Spleen (tissue), 11 donors: ENCODE measurements at regions not wholly inside any gene's neighbourhood (a gene's known extent, or its start where the extent isn't known, plus 50 kb on each side); places are given as distances from the start of the nearest gene placed in this dataset.
A peak's percentile ranks its signal among the peaks of the same experiment; 100 is the strongest.
"Not testable (repeated sequence)": the region's sequence is repeated elsewhere in the genome, so short reads cannot be mapped to it uniquely, and the experiment has no call there.

Experiments
- DNase-seq: peaks from one replicate; pipeline ENCODE4 v3.0.0-alpha.2; 2020
- H3K27ac ChIP-seq, 8 donors: fragments of 200-600 bp; sonication (generic) in 7 of 8; 1 replicate in 4 of 8; 2 replicates in 4 of 8; pipeline versions ENCODE4 v1.5.0 to v1.8.0; 2016 to 2021; ENCODE audit warnings: inconsistent platforms in 4 of 8, mild to moderate bottlenecking in 4 of 8, moderate library complexity in 1 of 8
- H3K27me3 ChIP-seq, 7 donors: fragments of 200-600 bp; sonication (generic) in 6 of 7; replicated peaks in 1 of 7; 1 replicate in 4 of 7; 2 replicates in 3 of 7; pipeline versions ENCODE4 v1.5.0 to v1.8.0; 2016 to 2021; ENCODE audit warnings: inconsistent platforms in 3 of 7, mild to moderate bottlenecking in 1 of 7
- H3K36me3 ChIP-seq, 6 donors: fragments of 200-600 bp; sonication (generic) in 5 of 6; 1 replicate in 4 of 6; 2 replicates in 2 of 6; pipeline versions ENCODE4 v1.5.0 to v1.8.0; 2016 to 2021; ENCODE audit warnings: inconsistent platforms in 2 of 6
- H3K4me1 ChIP-seq, 6 donors: fragments of 200-600 bp; sonication (generic) in 5 of 6; 1 replicate in 3 of 6; 2 replicates in 3 of 6; pipeline versions ENCODE4 v1.5.0 to v1.8.0; 2016 to 2021; ENCODE audit warnings: inconsistent platforms in 3 of 6
- H3K4me3 ChIP-seq, 8 donors: fragments of 200-600 bp; sonication (generic) in 7 of 8; 1 replicate in 4 of 8; 2 replicates in 4 of 8; pipeline versions ENCODE4 v1.5.0 to v1.8.0; 2016 to 2021; ENCODE audit warnings: inconsistent platforms in 4 of 8, mild to moderate bottlenecking in 4 of 8, moderate library complexity in 2 of 8
- H3K9me3 ChIP-seq, 8 donors: fragments of 200-600 bp; sonication (generic) in 7 of 8; 1 replicate in 4 of 8; 2 replicates in 4 of 8; pipeline versions ENCODE4 v1.5.0 to v1.8.0; 2016 to 2021; ENCODE audit warnings: inconsistent platforms in 4 of 8
- CTCF ChIP-seq, 11 experiments: fragments of 200-600 bp in 7 of 11; fragments of 450-650 bp in 4 of 11; sonication (generic) in 4 of 11; IDR thresholded peaks in 8 of 11; conservative IDR thresholded peaks in 3 of 11; 1 replicate in 7 of 11; 2 replicates in 4 of 11; pipeline versions ENCODE4 v1.4.0 to v1.8.0; 2016 to 2021; ENCODE audit warnings: antibody characterized with exemption in 11 of 11, inconsistent platforms in 4 of 11, mild to moderate bottlenecking in 1 of 11
- POLR2A ChIP-seq, 3 donors: fragments of 450-650 bp; IDR thresholded peaks; one replicate each; pipeline ENCODE4 v1.5.1; 2017; ENCODE audit warnings: antibody characterized with exemption in 3 of 3, mild to moderate bottlenecking in 1 of 3
- POLR2AphosphoS5 ChIP-seq, 3 donors: sonication (generic); formaldehyde crosslinking; IDR thresholded peaks; one replicate each; pipeline ENCODE4 v1.5.1; 2017; ENCODE audit warnings: antibody characterized with exemption in 3 of 3
- WGBS, 5 donors: extraction: QIAGEN DNeasy Blood & Tissue Kit in 3 of 5; methylation state at CpG; one replicate each; pipeline versions ENCODE4 v1.1.5 to v1.1.7; 2013 to 2018; 5-methylcytosine and 5-hydroxymethylcytosine counted together
- intact Hi-C: fragments of 100-400 bp; cut with DNase I; formaldehyde crosslinking; loops from one replicate; pipeline ENCODE4 v1.15.0; 2023; ENCODE audit warnings: low total_unique reads
- donor health status: healthy with polysubstance abuse.
- donor health status: DM: no; HTN: no; CAD: no; lungs with moderate emphysema.
- donor health status: DM: no; HTN: no; CAD: no.
- donor health status: Bipolar disorder and iron deficiency.
- donor health status: healthy.
- donor health status: DM: no; HTN: no; CAD: no.
- donor health status: DM: yes; HTN: yes; CAD: no.

GRCh38 chr4:30028826-30029225, 691.3 kb upstream of the PCDH7 start:
- Histone ChIP-seq H3K27me3 (no peaks in the 10 kb centered on the region), H3K4me1 (no peaks in the 10 kb centered on the region), H3K9me3 (no peaks in the 10 kb centered on the region), H3K4me3 (no peak overlapping the region), H3K27ac (no peak overlapping the region), H3K36me3 (no peaks in the 10 kb centered on the region)
- TF ChIP-seq CTCF (IDR thresholded peaks at IDR 0.05 in 8 of 11, conservative IDR thresholded peaks at IDR 0.05 in 3 of 11) (no peak), POLR2AphosphoS5 (IDR thresholded peaks at IDR 0.05) (peak in 1 of 3 donors; percentile 20), POLR2A (IDR thresholded peaks at IDR 0.05) (no peak)
- intact Hi-C loops, result no loop called here
- no peak for DNase-seq

DNA sequence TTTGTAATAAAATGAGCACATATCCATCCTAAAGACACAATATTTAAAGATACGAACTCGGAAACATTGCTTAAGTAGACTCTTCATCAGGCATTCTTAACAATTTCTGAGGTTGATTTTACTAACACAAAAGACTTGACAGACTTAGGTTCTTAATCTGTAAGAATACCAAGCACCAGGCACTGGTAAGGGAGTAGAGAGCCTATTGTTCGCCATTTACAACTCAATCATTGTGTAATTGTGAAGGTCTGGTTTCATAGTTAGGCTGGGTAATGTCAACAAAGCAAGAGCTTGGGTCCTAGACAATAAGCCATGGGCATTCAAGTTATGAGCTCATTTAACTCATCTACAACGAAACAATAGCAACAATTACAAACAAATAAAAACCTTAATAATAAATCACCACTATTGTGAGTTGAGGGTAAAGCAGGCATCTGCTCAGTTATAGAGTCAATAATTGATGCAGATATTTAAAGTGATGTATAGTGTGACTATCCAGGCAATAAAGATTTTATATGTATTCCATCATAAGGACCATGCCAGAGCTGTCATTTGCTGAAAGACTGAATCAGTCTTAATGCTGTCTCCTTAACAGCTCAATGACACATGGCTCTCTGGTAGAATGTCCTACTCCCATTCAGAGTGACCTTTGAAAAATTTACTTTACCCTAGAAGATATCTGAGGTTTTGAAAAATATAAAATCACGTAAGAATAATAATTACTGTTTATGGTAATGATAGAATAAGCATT, 664.0 kb upstream of the PCDH7 start:
- no peak overlapping the region for H3K4me3 ChIP-seq
- intact Hi-C loops, result no loop called here
- no peaks in the 10 kb centered on the region for H3K36me3 ChIP-seq
- no peaks in the 10 kb centered on the region for H3K27me3 ChIP-seq
- DNase-seq, result no peak
- H3K4me1 ChIP-seq, result no peaks in the 10 kb centered on the region
- 77 to 86% (median 81%) methylated on average over 5 of the region's 5 CpGs for WGBS, 5 donors
- TF ChIP-seq POLR2A (IDR thresholded peaks at IDR 0.05) (no peak), CTCF (IDR thresholded peaks at IDR 0.05 in 8 of 11, conservative IDR thresholded peaks at IDR 0.05 in 3 of 11) (no peak), POLR2AphosphoS5 (IDR thresholded peaks at IDR 0.05) (no peak)
- H3K27ac ChIP-seq, result no peak overlapping the region
- no peaks in the 10 kb centered on the region for H3K9me3 ChIP-seq

DNA sequence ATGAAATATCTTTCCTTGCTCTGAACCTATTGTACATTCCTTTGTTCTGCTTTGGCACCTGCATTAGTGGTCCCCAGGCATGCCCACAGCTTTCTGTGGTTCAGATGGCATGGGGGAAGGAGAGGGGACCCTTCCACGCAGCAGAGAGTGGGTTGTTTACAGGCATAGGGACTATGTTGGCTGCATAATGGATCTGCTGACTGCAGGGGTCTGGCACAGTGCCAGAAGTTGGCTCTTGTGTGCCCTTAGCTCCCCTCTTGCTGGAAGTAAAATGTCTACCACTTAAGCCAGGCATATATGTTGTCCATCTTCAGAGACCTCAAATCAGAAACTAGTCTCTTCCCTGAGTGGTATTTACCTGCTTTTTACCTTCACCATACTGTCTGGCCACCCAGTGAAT, 651.9 kb upstream of the PCDH7 start:
- H3K36me3 ChIP-seq, result no peaks in the 10 kb centered on the region
- H3K9me3 ChIP-seq, result peaks cover 0 to 7% (median 0%) of the 10 kb centered on the region in 8 donors
- DNase-seq, result no peak
- no peak overlapping the region for H3K27ac ChIP-seq
- H3K4me1 ChIP-seq, result no peaks in the 10 kb centered on the region
- TF ChIP-seq POLR2AphosphoS5 (IDR thresholded peaks at IDR 0.05), result no peak
- no peak for TF ChIP-seq POLR2A (IDR thresholded peaks at IDR 0.05)
- no peak for TF ChIP-seq CTCF (IDR thresholded peaks at IDR 0.05 in 8 of 11, conservative IDR thresholded peaks at IDR 0.05 in 3 of 11)
- intact Hi-C loops, result no loop called here
- WGBS, 5 donors, result 33 to 69% (median 47%) methylated on average over 1 of the region's 1 CpG
- H3K27me3 ChIP-seq, result no peaks in the 10 kb centered on the region
- H3K4me3 ChIP-seq, result no peak overlapping the region

- intact Hi-C loops, result no loop called here
- peaks cover 0 to 26% (median 11%) of the 10 kb centered on the region in 8 donors for H3K9me3 ChIP-seq
- TF ChIP-seq POLR2A (IDR thresholded peaks at IDR 0.05) (no peak), POLR2AphosphoS5 (IDR thresholded peaks at IDR 0.05) (no peak), CTCF (IDR thresholded peaks at IDR 0.05 in 8 of 11, conservative IDR thresholded peaks at IDR 0.05 in 3 of 11) (no peak)
- whole genome bisulfite sequencing, 5 donors, result 61 to 74% (median 62%) methylated on average over 3 of the region's 3 CpGs
- no peak overlapping the region for H3K27ac ChIP-seq
- H3K27me3 ChIP-seq, result no peaks in the 10 kb centered on the region
- no peaks in the 10 kb centered on the region for H3K36me3 ChIP-seq
- H3K4me1 ChIP-seq, result no peaks in the 10 kb centered on the region
- DNase-seq, result no peak
- no peak overlapping the region for H3K4me3 ChIP-seq
Observed at GRCh38 chr4:30073011-30073710, 647.0 kb upstream of the PCDH7 start.

DNA sequence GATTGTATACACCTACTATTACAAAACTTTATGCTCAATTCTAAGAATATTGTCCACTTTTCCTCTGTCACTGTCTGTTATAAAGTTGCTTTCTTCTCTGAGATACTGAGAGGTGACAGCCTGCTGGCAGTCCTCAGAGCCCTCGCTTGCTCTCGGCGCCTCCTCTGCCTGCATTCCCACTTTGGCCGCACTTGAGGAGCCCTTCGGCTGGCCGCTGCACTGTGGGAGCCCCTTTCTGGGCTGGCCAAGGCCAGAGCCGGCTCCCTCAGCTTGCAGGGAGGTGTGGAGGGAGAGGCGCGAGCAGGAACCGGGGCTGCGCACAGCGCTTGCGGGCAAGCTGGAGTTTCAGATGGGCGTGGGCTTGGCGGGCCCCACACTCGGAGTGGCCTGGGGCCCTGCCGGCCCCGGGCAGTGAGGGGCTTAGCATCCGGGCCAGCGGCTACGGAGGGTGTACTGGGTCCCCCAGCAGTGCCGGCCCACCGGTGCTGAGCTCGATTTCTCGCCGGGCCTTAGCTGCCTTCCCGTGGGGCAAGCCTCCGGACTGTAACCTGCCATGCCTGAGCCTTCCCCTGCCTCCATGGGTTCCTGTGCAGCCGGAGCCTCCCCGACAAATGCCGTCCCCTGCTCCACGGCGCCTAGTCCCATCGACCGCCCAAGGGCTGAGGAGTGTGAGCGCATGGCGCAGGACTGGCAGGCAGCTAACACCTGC, 627.6 kb upstream of the PCDH7 start:
- H3K4me1 ChIP-seq, DNase-seq: not testable (repeated sequence)
- 89 to 97% (median 95%) methylated on average over 10 to 37 of the region's 37 CpGs for WGBS, 5 donors

More for the DNA sequence above, 627.6 kb upstream of the PCDH7 start:
- H3K27ac ChIP-seq, H3K36me3 ChIP-seq, intact Hi-C loops, H3K27me3 ChIP-seq, H3K4me3 ChIP-seq: not testable (repeated sequence)
- H3K9me3 ChIP-seq, result peaks cover 0 to 36% (median 5%) of the 10 kb centered on the region in 8 donors
